Stimulated activated naive CD8-positive, alpha-beta T cell treated with anti-CD3 and anti-CD28 coated beads, Interleukin-15, amount 100 ng/mL, for 72 hours (primary cell): ENCODE measurements at regions not wholly inside any gene's neighbourhood (a gene's known extent, or its start where the extent isn't known, plus 50 kb on each side); places are given as distances from the start of the nearest gene placed in this dataset.
"Not testable (repeated sequence)": the region's sequence is repeated elsewhere in the genome, so short reads cannot be mapped to it uniquely, and the experiment has no call there.

ENCODE experiments used
- ATAC-seq: fragments of 150-1000 bp; cut with Tn5 transposase; 2 replicates; pipeline ENCODE4 v1.10.0; 2021; ENCODE audit warnings: mild to moderate bottlenecking, moderate library complexity
- DNase-seq, 2 donors: peaks; one replicate each; pipeline ENCODE4 v3.0.0; 2021 to 2022
- H3K27ac Mint-ChIP-seq, 2 donors: one replicate each; pipeline ENCODE4 v1.8.0; 2022; ENCODE audit warnings: mild to moderate bottlenecking in 2 of 2, mixed read lengths in 2 of 2, moderate library complexity in 2 of 2
- H3K27me3 Mint-ChIP-seq: one replicate; pipeline ENCODE4 v1.8.0; 2022; ENCODE audit warnings: mixed read lengths
- H3K4me1 Mint-ChIP-seq: one replicate; pipeline ENCODE4 v1.8.0; 2022; ENCODE audit warnings: mild to moderate bottlenecking, mixed read lengths
- H3K4me3 Mint-ChIP-seq, 2 donors: one replicate each; pipeline ENCODE4 v1.8.0; 2022; ENCODE audit warnings: mild to moderate bottlenecking in 2 of 2, mixed read lengths in 2 of 2, moderate library complexity in 1 of 2
- H3K9me3 Mint-ChIP-seq, 2 donors: one replicate each; pipeline ENCODE4 v1.8.0; 2022; ENCODE audit warnings: mixed read lengths in 2 of 2

- Mint-ChIP-seq H3K27me3 (no peaks in the 10 kb centered on the region), H3K4me1 (peaks cover 76% of the 10 kb centered on the region), H3K4me3 (peak overlapping the region; percentile 34 to 50), H3K27ac (no peak overlapping the region), H3K9me3 (no peaks in the 10 kb centered on the region)
- ATAC-seq = no peak
- DNase-seq = no peak
Observed at GRCh38 chr1:169046671-169047070, 59.8 kb upstream of the ATP1B1 start.

- ATAC-seq = no peak
- DNase-seq = no peak
- Mint-ChIP-seq H3K4me3 (peak overlapping the region; percentile 34 to 50), H3K9me3 (no peaks in the 10 kb centered on the region), H3K27ac (peak overlapping the region in 1 of 2 donors; percentile 38), H3K4me1 (peaks cover 76% of the 10 kb centered on the region), H3K27me3 (no peaks in the 10 kb centered on the region)
Observed at GRCh38 chr1:169047074-169047473, 59.4 kb upstream of the ATP1B1 start.

- Mint-ChIP-seq H3K4me3 (peak overlapping the region; percentile 13 to 38), H3K27ac (peak overlapping the region in 1 of 2 donors; percentile 81), H3K4me1 (peaks cover 77% of the 10 kb centered on the region), H3K27me3 (no peaks in the 10 kb centered on the region), H3K9me3 (no peaks in the 10 kb centered on the region)
- DNase-seq = no peak
- no peak for ATAC-seq
Observed at GRCh38 chr1:169048043-169048442, 58.4 kb upstream of the ATP1B1 start.

- H3K27ac Mint-ChIP-seq = peak overlapping the region; percentile 54 to 87
- peaks cover 65% of the 10 kb centered on the region for H3K4me1 Mint-ChIP-seq
- ATAC-seq (peak; percentile 77), DNase-seq (peak; percentile 27 to 39)
- no peaks in the 10 kb centered on the region for H3K9me3 Mint-ChIP-seq
- H3K27me3 Mint-ChIP-seq = no peaks in the 10 kb centered on the region
- peak overlapping the region; percentile 56 to 71 for H3K4me3 Mint-ChIP-seq
Observed at GRCh38 chr1:169049258-169049938, 57.1 kb upstream of the ATP1B1 start.

GRCh38 chr1:169051171-169051570 is 55.3 kb upstream of the ATP1B1 start:
- Mint-ChIP-seq H3K27me3 (peaks cover 5% of the 10 kb centered on the region), H3K4me3 (no peak overlapping the region), H3K27ac (no peak overlapping the region), H3K4me1 (peaks cover 49% of the 10 kb centered on the region), H3K9me3 (no peaks in the 10 kb centered on the region)
- no peak for DNase-seq
- no peak for ATAC-seq

- H3K4me3 Mint-ChIP-seq, H3K27ac Mint-ChIP-seq, H3K27me3 Mint-ChIP-seq, H3K9me3 Mint-ChIP-seq, DNase-seq, ATAC-seq: not testable (repeated sequence)
- H3K4me1 Mint-ChIP-seq = peaks cover 39% of the 10 kb centered on the region
Observed at GRCh38 chr1:169052171-169052570, 54.3 kb upstream of the ATP1B1 start.

- DNase-seq (no peak), ATAC-seq (no peak)
- Mint-ChIP-seq H3K9me3 (no peaks in the 10 kb centered on the region), H3K4me1 (peaks cover 33% of the 10 kb centered on the region), H3K4me3 (no peak overlapping the region), H3K27ac (no peak overlapping the region), H3K27me3 (peaks cover 5% of the 10 kb centered on the region)
Observed at GRCh38 chr1:169052727-169053126, 53.8 kb upstream of the ATP1B1 start.

- peaks cover 5% of the 10 kb centered on the region for H3K27me3 Mint-ChIP-seq
- H3K4me1 Mint-ChIP-seq = peaks cover 28% of the 10 kb centered on the region
- no peak overlapping the region for H3K27ac Mint-ChIP-seq
- no peak for ATAC-seq
- H3K9me3 Mint-ChIP-seq = no peaks in the 10 kb centered on the region
- DNase-seq = no peak
- H3K4me3 Mint-ChIP-seq = no peak overlapping the region
Observed at GRCh38 chr1:169053196-169053595, 53.3 kb upstream of the ATP1B1 start.
